ENCODE measurements at regions not wholly inside any gene's neighbourhood (a gene's known extent, or its start where the extent isn't known, plus 50 kb on each side); places are given as distances from the start of the nearest gene placed in this dataset.
A peak's percentile ranks its signal among the peaks of the same experiment; 100 is the strongest.

DNA sequence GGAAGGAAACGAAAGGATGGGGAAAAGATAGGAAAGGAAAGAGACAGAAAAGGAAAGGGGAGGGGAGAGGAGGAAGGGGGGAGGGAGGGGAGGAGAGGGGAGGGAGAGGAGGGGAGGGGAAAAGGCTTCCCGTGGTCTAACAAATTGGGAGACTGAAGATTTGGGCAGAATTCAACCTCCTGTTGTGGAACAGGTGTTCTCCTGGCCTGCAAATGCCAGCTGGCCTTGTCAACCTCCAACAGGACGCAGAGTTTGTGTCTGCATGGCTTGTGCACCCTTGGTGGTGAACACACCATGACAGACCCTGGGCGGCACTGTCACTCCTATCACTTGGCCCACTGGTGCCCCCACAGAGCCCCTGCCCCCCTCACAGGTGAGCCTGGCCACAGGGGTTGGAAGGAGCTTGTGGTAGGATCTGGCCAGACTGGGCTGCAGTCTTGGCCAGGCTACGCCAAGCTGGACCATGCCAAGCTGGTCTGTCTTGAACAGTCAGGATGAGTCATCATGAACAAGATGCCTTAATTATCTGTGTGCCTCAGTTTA, 321.6 kb downstream of the BCL11B start:
- DNase-seq (ENCODE audit: low spot score) (no peak), ATAC-seq (ENCODE audit: insufficient number of reproducible peaks, low FRiP score, low read depth) (no peak)
- H3K4me3 ChIP-seq: no peak overlapping the region
- peaks cover 11 to 20% of the 10 kb centered on the region in 2 donors for H3K4me1 ChIP-seq (ENCODE audit: control insufficient read depth in 1 of 2, low read depth in 2 of 2)
- no peaks in the 10 kb centered on the region for H3K9me3 ChIP-seq
- no peak overlapping the region for H3K27ac ChIP-seq
- H3K36me3 ChIP-seq: no peaks in the 10 kb centered on the region
- no peaks in the 10 kb centered on the region for H3K27me3 ChIP-seq (replicated peaks; ENCODE audit: insufficient read depth)
- TF ChIP-seq CTCF (IDR thresholded peaks at IDR 0.05): no peak

DNA sequence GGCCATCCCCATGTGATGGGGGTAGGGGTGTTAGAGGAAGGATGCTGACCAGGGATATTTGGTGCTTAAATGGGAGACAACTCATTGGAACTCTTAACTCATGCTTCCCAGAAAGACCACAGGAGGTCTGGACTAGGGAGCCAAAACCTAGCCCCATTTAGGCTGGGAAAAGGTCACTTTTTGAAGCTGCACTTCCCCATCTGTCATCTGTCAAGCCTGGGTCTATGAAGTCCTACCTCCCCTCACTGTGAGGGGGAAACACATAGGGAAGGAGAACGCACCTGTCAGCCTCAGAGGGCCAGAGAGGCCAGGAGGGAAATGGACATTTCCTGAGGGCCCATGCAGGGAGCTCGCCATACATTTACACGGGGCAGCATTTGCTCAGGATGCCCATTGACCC, 321.0 kb downstream of the BCL11B start:
- H3K4me3 ChIP-seq: no peak overlapping the region
- H3K4me1 ChIP-seq (ENCODE audit: control insufficient read depth in 1 of 2, low read depth in 2 of 2): peaks cover 11 to 20% of the 10 kb centered on the region in 2 donors
- DNase-seq (ENCODE audit: low spot score) (no peak), ATAC-seq (ENCODE audit: insufficient number of reproducible peaks, low FRiP score, low read depth) (no peak)
- TF ChIP-seq CTCF (IDR thresholded peaks at IDR 0.05): no peak
- no peaks in the 10 kb centered on the region for H3K36me3 ChIP-seq
- H3K27ac ChIP-seq: no peak overlapping the region
- H3K9me3 ChIP-seq: no peaks in the 10 kb centered on the region
- H3K27me3 ChIP-seq (replicated peaks; ENCODE audit: insufficient read depth): no peaks in the 10 kb centered on the region

DNA sequence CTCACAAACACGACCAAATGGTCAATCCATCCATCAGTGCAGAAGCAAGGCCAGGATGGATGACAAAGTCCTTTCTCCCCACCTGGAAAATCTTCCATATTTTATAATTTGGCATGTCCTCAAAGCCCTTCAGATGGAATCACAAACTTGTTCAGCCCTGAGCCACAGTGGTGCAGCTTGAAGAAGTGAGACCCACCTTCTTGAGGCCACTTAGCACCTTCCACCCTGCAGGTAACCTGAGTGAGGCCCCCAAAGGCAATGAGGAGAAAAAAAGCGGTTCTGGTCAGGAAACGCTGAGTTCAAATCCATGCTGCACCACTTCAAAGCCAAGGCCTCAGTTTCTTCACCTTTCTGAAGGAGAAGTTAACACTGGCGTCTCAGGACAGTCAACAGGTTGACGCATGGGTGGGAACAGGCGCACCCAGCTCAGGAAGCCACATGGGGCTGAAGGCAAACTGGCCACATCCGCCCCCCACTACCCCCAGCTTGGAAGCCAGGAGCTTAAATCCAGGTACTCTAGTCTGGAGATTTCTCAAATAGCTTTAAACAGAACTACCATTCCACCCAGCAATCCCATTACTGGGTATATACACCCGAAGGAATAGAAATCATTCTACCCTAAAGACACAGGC, 320.4 kb downstream of the BCL11B start:
- Histone ChIP-seq H3K9me3 (no peaks in the 10 kb centered on the region), H3K4me3 (no peak overlapping the region), H3K36me3 (no peaks in the 10 kb centered on the region), H3K27me3 (replicated peaks; ENCODE audit: insufficient read depth) (no peaks in the 10 kb centered on the region), H3K27ac (no peak overlapping the region), H3K4me1 (ENCODE audit: control insufficient read depth in 1 of 2, low read depth in 2 of 2) (peaks cover 11 to 18% of the 10 kb centered on the region in 2 donors)
- DNase-seq (ENCODE audit: low spot score): no peak
- no peak for ATAC-seq (ENCODE audit: insufficient number of reproducible peaks, low FRiP score, low read depth)
- TF ChIP-seq CTCF (IDR thresholded peaks at IDR 0.05): no peak

GRCh38 chr14:98952593-98953350, 319.2 kb downstream of the BCL11B start:
- Histone ChIP-seq H3K27ac (no peak overlapping the region), H3K36me3 (no peaks in the 10 kb centered on the region), H3K9me3 (no peaks in the 10 kb centered on the region), H3K4me3 (no peak overlapping the region), H3K27me3 (replicated peaks; ENCODE audit: insufficient read depth) (no peaks in the 10 kb centered on the region), H3K4me1 (ENCODE audit: control insufficient read depth in 1 of 2, low read depth in 2 of 2) (peaks cover 11 to 16% of the 10 kb centered on the region in 2 donors)
- TF ChIP-seq CTCF (IDR thresholded peaks at IDR 0.05): no peak
- peak; percentile 26 for DNase-seq (ENCODE audit: low spot score)
- peak; percentile 78 for ATAC-seq (ENCODE audit: insufficient number of reproducible peaks, low FRiP score, low read depth)

- DNase-seq (ENCODE audit: low spot score) (peak; percentile 38), ATAC-seq (ENCODE audit: insufficient number of reproducible peaks, low FRiP score, low read depth) (no peak)
- no peak overlapping the region for H3K4me3 ChIP-seq
- peaks cover 11 to 16% of the 10 kb centered on the region in 2 donors for H3K4me1 ChIP-seq (ENCODE audit: control insufficient read depth in 1 of 2, low read depth in 2 of 2)
- H3K36me3 ChIP-seq: no peaks in the 10 kb centered on the region
- TF ChIP-seq CTCF (IDR thresholded peaks at IDR 0.05): no peak
- H3K9me3 ChIP-seq: no peaks in the 10 kb centered on the region
- no peak overlapping the region for H3K27ac ChIP-seq
- H3K27me3 ChIP-seq (replicated peaks; ENCODE audit: insufficient read depth): no peaks in the 10 kb centered on the region
These were observed 318.2 kb downstream of the BCL11B start for GRCh38 chr14:98953551-98954348.
